PC-3 (cell line): ENCODE measurements at regions not wholly inside any gene's neighbourhood (a gene's known extent, or its start where the extent isn't known, plus 50 kb on each side); places are given as distances from the start of the nearest gene placed in this dataset.

ENCODE experiments used
- CTCF ChIP-seq: fragments of 300-600 bp; sonication (generic); conservative IDR thresholded peaks from 2 replicates; pipeline ENCODE4 v1.5.1; 2017; ENCODE audit warnings: antibody characterized with exemption, low read depth, mild to moderate bottlenecking, low read length
- EZH2 ChIP-seq: fragments of 300-600 bp; sonication (generic); IDR thresholded peaks from one replicate; pipeline ENCODE4 v1.6.1; 2017; ENCODE audit warnings: antibody characterized with exemption, mild to moderate bottlenecking, low read length; ENCODE audit not compliant: unreplicated experiment
- EZH2phosphoT487 ChIP-seq: fragments of 300-600 bp; sonication (generic); IDR thresholded peaks from 2 replicates; pipeline ENCODE4 v1.6.1; 2018; ENCODE audit warnings: mild to moderate bottlenecking, antibody characterized with exemption, low read length, borderline replicate concordance

GRCh38 chr5:67802766-67803165 lies 412.8 kb upstream of the PIK3R1 start:
- TF ChIP-seq CTCF (no peak), EZH2 (no peak), EZH2phosphoT487 (no peak)
